CD4-positive, alpha-beta T cell treated with Interleukin-12 subunit alpha and Interleukin-12 subunit beta, for 1 hour (primary cell): ENCODE measurements at regions not wholly inside any gene's neighbourhood (a gene's known extent, or its start where the extent isn't known, plus 50 kb on each side); places are given as distances from the start of the nearest gene placed in this dataset.

Experiments used
- DNase-seq: peaks from one replicate; pipeline ENCODE4 v3.0.0-alpha.2; 2020

DNA sequence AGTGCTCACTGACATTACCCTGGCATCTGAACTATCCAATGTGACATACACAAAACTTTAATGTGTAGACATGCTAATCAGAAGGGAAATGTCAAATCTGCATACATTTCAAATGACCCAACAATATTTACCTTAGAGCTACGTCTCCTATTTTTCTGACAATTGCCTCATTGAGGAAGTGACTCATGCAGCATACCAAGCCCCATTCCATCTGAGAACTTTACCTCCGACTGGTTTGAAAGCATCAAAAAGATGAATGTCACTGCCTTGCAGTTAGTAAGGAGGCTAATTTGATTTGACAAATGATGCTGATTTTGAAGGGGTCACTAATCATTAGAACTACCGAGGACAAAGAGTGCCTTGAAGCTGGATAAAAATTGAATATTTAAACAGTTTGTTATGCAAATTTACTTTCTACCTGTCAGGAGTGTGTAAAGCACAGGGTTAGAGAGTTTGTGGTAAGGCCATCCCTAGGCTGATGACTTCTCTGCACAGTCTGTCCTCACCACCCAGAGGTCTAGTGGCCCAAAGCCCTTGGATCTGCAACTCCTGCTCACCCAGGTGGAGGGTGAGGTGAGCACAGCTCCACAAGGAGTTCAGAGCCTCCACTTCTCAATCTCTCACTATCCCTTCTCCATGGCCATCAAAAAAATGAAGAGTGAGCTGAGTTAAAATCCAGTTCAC, 500.3 kb upstream of the C1orf87 start:
- no peak for DNase-seq

DNA sequence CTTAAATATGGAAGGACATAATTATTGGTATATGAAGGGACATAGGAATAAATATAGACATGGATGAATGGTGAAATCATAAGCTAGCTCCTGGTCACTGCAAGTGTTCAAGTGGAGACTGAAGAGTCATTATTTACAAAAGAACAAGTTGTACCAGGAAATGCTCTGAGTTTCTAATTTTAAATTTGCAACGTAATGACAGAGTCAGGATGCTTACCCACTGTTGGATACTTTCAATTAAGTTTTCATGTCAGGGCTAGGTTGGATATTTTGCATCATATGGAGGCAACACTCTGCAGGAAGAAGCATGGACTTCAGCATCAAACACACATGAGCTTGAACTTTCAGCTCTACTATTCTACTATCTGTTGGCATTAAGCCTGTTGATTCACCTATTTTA, 499.6 kb upstream of the C1orf87 start:
- DNase-seq: no peak

DNA sequence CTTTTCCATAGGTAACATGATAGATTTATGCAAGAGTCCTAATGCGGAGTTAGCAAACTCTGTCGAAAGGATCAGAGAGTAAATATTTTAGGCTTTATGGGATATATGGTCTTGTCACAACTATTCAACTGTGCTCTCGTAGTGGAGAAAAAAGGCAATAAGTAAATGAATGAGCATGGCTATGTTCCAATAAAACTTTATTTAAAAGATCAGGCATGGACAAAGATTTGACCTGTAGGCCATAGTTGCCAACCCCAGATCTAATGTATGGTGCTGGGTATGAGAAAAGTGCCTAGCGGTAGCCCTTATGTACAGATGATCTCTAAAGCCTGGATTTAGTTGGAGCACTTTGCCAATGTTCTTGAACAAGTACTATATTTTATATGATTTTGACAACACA, 498.8 kb upstream of the C1orf87 start:
- no peak for DNase-seq

DNA sequence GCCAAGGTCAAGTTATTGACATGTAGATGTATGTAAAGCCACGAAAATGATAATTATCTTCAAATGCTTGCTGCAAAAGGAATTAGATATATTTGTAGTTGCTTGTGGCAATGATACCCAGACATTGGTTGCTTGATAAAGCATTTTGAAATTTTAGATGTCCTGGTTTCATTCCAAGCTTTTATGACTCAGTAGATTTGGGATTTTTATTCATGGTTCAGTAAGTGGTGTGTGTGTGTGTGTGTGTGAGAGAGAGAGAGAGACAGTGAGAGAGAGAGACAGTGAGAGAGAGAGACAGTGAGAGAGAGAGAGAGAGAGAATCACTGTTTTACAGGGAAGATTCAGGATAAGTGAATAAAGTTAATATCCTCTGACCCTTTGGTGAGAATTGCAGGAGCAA, 498.2 kb upstream of the C1orf87 start:
- no peak for DNase-seq

DNA sequence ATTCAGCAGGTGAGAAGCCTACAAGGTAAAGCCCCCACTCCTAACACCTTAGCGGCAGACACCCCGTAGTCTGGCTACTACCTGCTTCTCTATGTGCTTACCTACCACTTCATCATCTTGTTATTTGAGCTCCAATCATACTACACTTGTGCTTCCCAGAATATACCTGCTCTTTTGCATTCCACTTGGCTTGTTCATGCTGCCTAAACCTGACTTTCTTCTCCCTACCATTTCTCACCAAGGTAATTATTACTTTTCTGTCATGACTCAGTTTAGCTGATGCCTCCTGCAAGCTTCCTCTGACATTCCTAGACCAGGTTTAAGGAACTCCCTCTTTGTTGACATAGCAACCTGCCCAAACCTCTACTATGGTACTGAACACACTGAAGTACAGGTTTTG, 495.6 kb upstream of the C1orf87 start:
- DNase-seq: no peak

DNA sequence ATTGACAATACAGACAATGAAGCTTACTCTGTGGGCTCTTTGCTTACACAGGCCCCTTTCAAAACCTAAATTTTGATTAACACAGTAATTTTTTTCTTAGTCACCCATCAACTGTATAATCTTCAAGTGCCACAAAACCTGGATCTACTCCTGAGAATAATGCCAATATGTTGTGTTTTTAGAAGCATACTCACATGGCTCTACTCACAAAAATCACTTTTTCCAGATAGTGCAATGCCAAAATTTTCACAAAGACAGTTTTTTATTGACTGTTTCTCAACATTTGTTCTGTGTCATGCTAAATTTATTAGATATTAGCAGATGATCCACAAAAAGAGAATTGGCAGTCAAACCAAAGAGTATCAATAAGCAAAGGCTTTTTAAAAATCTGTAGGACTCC, 493.7 kb upstream of the C1orf87 start:
- DNase-seq: no peak

DNA sequence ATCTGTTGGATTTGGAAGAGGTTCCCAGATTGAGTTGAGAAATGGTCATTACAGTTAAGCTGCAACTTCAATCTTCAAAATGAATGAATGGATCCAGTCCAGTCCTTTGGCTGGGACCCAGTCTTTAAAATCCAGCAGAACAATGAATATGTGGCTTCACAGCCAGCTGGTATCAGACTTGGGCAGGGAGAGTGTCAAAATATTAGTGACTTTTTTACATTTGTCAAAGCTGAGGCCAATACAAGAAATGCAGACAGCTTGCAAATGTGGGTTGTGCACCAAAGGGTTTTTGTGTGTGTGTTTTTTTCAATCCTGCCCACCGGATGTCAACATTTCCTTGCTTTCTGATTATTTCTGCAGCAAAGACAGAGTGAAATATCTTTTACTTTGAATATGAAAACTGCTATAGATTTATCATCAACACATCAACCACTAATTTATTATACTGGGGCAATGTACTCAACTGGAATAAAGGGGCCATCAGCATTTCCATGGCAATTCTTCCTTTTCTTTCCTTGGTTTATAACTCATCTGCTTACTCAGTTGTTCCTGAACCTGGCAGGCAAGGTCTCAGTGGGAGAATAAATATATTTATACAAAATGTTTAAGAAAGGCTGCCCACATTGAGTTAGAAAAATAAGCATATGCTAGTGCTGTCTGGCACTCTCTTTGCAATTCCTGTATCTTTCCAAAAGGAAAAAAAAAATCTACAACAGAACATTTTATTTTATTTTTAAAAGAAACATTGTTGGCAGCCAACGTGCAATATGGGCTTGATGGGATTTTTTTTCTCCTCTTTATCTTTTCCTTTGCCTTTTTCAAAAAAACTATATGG, 491.6 kb upstream of the C1orf87 start:
- DNase-seq: no peak

DNA sequence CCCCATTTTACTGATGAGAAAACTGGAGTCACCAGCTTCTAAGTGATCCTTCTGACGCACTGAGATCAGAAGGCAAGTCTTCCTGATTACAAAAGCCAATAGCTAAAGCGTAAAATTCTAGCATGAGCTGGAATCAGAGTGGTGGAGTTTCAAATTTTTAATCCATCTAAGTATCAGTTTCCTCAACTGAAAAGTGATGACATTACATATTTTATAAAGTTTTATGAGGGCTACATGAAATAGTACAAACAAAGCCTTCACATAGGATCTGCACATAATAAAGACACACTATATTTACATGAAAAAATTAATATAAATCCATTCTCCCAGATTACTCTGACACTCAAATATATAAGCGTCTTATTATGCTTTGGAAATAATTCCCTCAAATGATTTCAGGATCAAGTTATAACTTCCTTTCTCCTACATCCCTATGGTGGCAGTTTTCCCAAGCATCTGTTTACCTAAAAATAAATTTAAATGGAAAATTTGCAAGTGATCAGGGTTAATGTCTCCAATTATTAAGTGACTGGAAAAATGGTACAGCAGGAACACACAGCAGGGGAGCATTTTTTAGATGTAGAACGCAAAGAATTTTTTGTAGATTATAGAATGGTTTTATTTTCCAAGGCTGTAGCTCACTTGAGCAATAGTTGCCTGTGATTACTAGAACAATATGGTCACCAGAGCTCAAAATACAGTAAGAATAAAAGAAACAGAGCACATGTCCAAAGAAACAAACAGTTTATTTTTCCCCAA, 490.4 kb upstream of the C1orf87 start:
- no peak for DNase-seq

DNA sequence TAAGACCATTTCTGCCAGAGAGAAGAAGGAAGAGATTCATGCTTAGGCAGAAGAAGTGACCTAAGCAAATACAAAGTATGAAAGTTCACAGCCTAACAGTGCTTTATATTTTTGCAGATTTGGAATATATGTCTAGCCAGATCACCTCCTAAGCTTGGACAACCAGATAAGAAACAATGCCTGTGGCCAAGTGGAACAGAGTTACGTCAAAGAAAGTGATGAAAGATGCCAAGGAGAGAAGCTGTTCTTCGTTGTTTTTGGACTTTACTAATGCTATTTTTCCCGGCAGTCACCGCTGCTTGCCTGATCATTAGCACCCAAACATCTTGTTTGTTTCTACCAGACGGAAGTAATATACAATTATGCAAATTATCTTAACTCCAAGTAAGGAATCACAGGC, 489.2 kb upstream of the C1orf87 start:
- DNase-seq: no peak

DNA sequence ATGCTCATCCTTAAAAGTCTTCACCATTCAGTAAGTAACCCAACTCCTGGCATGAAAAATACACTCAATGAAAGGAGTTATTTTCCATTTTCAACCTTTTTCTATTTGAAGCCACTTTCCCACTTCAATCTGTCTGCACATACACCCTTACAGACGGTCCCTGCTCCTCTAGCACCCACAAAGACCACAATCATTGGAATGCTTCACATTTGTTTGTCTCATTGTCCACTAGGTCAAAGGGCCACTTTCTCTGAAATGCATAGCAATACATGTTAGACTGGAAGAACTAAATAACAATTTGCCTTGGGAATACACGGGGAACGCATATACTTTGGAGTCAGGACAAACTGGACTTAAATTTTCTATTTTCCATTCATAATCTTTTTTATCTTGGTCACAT, 487.1 kb upstream of the C1orf87 start:
- DNase-seq: no peak

DNA sequence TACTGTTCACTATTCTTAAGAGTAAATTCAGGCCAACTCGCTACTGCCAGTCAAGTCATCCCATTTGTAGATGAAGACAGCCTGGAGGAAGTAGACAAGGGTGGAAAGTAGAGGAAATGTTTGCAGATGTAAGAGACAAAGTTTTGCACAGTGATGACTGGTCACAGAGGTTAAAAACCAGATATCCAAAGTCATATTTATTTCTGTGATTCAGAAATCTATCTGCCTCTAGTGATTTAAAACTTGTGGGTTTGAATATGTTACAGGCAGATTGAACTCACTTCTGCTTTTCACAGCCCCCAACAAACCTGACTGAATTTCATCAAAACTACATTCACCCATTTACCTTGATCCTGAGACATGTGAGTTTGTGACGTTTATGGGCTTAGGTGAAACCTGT, 484.7 kb upstream of the C1orf87 start:
- DNase-seq: no peak

DNA sequence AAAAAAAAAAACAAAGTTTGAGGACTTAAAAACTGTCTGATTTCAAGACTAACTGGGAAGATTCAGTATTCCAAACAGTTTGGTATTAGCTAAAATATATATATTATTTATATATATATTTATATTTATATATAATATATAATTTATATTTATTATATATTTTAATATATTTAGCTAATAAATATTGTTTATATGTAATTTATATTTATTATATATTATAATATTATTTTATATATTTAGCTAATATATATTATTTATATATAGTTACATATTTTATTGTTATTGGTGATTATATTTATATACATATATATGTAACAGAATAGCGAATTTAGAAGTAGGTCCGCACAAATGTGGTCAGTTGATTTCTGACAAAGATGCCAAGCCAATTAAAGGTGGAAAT, 480.2 kb upstream of the C1orf87 start:
- DNase-seq: no peak

DNA sequence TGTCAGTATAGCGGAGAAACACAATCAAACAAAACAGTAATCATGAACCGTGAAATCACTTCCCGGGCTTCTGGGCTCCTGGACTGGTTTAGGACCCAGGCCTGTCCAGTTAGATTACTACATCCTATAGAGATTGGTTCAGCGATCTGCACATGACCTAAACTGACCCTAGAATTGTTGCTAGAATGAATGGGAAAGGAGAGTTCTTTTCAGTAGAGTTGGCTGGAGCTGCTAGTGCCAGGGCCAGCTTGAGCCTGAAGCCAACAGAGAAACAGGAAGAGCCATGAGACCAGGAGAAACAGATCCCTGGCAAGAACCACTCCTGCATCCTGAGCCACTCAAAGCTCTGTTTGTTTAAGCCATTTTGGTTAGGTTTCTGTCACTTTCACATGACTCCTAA, 474.3 kb upstream of the C1orf87 start:
- no peak for DNase-seq

DNA sequence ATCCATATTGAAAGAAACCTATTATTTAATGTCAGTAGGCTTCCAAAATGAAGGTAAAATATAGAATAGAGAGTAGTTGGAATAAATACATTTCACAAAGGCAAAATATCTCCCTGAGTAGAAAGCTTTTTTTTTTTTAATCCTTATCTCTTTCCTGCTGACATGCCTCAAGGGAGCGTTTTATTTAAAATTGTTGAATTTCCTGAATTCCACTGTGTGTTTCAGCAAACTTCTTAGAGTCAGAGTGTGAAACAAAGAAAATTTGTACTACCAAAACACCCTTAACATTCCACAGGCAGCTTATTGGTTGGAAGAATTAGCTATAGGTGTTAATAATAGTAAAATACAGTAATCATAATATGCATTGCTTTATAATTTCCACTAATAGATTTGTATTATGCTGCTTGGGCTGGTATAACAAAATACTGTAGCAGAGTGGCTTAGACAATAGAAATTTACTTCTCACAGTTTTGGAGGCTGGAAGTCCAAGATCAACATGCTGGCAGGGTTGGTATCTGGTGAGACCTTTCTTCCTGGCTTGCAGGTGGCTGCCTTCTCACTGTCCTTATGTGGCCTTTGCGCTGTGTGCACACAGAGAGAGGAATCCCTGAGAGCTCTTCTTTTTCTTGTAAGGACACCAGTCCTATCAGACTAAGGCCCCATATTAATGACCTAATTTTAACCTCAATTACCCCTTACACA, 468.4 kb upstream of the C1orf87 start:
- no peak for DNase-seq

DNA sequence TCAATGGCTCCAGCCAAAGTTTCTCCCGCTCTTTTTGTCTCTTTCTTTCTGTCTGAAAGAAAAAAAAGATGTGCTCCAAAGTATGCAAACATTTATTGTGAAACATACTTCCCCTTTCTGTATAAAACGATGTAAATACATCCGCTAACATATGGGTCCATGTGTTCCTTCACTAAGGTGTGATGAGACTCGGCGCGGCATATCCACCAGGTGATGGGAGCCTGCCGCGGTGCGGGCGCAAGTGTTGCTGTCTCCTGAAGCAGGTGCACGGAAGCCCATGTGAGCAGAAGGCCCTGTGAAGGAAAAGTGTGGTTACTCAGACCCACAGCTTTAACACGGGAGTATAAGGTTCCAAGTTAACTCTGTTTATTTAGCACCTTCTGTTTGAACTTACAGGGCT, 466.6 kb upstream of the C1orf87 start:
- DNase-seq: no peak

DNA sequence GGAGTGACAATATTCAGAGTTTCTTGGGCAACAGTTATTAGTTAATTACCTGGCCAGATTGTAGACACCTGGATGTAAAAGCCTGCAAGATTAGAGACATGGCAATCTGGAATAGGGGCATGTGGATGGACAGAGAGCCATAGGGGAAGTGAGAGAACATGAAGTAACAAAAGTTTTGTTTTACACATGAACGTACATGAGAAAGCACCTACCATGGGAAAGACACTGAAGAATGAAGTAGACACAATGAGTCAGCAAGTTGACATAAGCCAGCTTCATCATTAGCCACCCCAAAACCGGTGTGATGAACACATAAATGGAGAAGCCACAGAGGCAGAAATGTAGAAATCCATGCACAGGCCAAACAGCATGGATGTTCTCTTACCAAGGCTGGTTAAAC, 462.1 kb upstream of the C1orf87 start:
- DNase-seq: no peak

DNA sequence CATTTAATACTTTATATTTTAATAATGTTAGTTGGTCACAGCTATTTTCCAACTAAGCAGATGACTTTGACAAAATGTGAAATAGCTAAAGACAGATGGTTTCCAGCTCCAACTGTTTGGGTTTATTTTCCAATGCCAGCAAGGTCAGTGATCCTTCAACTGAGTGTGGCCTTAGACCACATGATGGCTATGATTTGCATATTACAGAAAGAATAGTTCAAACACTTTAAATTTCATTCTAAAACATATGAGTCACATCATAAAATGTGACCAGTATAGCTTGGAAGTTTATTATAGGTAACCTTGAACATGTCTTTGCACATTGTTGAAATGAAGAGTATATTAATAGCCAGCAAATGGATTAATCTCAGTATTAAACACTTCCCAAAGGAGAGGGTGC, 454.0 kb upstream of the C1orf87 start:
- DNase-seq: no peak

DNA sequence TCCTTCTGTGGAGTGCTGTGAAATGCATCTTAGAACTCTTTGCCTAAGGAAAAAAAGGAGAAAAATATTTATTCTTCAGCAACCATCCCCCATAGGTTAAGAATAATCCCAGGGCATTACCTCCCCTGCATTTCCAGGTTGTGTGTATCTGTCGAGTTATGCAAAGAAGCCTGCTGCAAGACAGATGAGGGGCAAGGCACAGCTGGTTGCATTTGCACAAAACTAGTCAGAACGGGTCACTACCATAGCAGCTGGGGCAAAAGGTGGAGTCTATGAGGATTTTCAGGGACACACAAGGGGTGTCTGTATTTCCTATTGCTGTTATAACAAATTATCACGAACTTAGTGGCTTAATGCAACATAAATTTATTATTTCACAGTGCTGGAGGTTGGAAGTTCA, 443.4 kb upstream of the C1orf87 start:
- no peak for DNase-seq

DNA sequence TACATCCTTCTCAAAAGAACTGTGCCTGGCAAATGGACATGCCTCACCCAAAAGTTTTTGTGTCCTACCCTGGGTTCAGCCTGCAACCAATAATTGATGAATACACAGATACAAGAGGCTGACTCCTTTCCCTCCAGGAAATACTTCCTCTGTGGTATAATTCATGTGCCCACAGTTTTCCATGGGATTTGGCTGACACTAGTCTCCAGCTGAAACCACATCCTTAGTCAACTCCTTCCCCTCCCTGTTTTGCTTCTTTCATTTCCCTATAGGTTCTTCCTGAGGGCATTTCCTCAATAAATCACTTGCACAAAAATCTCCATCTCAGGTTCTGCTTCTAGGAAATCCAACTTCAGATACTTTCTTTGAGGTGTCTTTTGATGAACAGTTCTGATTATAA, 436.6 kb upstream of the C1orf87 start:
- DNase-seq: no peak

DNA sequence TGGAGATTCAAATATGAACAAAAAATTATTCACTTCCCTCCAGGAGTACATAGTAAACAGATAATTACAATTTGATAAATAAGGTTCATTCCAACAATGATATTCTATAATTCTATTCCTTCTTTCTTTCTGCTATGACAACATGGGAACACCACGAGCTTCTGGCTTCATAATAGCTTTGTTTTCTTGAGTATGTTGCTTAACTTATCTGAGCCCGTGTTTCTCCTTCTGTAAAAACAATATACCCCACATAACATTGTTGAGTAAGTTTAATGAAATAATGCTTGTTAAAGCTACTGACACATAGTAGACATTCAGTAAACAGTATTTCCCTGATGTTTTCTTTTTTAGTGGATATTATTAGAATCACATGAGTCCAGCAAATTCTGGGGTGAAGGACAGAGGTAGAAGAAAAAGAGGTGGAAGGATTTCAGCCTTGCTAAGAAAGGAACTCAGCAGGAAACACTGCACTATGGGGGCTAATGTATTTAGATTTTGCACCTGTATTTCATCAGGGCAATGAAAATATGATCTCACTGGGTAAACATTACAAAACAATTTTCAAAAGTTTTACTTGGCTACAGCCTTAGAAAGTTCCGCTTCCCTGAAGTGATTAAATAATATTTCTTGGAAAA, 430.8 kb upstream of the C1orf87 start:
- no peak for DNase-seq

DNA sequence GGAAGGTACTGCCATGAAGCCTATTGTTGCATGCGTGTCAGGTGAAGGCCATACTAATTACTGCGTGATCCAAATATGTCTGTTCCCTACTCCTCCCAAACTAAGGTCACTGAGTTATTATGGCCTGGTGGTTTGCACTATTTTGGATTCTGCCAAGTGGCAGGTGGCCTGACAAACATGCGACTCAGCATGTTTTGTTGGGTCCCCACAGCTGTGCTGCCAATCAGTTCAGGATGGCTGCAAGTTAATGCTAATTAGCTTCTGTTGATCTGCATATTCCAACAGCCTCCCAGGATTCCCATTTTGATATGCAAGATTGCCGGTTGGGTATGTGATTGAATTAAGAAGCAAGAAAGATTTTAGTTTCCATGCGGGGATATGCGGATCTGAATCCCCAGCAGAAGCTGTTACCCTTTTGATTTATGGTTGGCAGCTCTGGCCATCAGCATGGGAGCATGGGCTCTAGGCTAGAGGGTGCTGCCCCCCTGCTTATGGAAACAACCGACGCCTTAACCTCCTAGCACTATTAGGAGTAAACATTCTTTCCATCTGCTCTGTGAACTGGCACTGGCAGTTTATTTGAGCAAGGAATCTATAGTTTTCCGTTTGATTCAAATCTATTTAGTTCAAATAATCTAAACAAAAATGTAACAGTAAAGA, 429.8 kb upstream of the C1orf87 start:
- no peak for DNase-seq

DNA sequence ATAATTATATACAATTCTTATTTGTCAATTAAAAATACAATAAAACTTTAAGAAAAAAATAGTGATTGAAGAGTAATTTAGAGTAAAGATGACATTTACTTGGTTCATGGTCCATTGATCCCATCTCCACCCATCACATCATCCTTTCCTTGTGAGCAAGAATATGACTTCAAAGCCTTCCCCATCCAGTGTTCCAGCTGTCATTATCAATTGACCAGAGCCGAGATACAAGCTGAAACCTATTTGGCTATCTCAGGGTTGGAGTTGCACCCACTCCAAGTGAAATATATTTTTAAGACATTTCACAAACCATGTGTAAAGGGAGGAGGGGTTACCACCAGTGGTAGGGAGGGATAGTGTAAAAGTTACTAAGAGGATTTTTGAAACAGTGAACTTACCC, 428.9 kb upstream of the C1orf87 start:
- DNase-seq: no peak
